DND-41 (cell line): ENCODE measurements at regions not wholly inside any gene's neighbourhood (a gene's known extent, or its start where the extent isn't known, plus 50 kb on each side); places are given as distances from the start of the nearest gene placed in this dataset.

Source experiments
- ATAC-seq: fragments of 200-7000 bp; cut with Tn5 transposase; 3 replicates; pipeline ENCODE4 v1.9.1; 2021; ENCODE audit warnings: low read depth; ENCODE audit not compliant: insufficient read depth
- DNase-seq: peaks from one replicate; pipeline ENCODE4 v3.0.0-alpha.2; 2020
- H2AFZ ChIP-seq: 2 replicates; pipeline ENCODE4 v1.6.0; 2012; ENCODE audit warnings: low read depth, low read length
- H3K27ac ChIP-seq: 2 replicates; pipeline ENCODE4 v1.5.1; 2012; ENCODE audit warnings: low read length, inconsistent platforms
- H3K27me3 ChIP-seq: fragments of 200-600 bp; sonication (generic); 2 replicates; pipeline ENCODE4 v1.6.0; 2012; ENCODE audit warnings: low read length, mild to moderate bottlenecking, inconsistent platforms; ENCODE audit not compliant: insufficient read depth, poor library complexity
- H3K36me3 ChIP-seq: 2 replicates; pipeline ENCODE4 v1.5.1; 2012; ENCODE audit warnings: low read length, inconsistent platforms; ENCODE audit not compliant: insufficient read depth
- H3K4me1 ChIP-seq: 2 replicates; pipeline ENCODE4 v1.5.1; 2012; ENCODE audit warnings: mild to moderate bottlenecking, low read length; ENCODE audit not compliant: insufficient read depth
- H3K4me2 ChIP-seq: 2 replicates; pipeline ENCODE4 v1.6.0; 2012; ENCODE audit warnings: mild to moderate bottlenecking, moderate library complexity, low read length, inconsistent platforms; ENCODE audit not compliant: insufficient read depth
- H3K4me3 ChIP-seq, 2 experiments: fragments of 200-600 bp in 1 of 2; shearing (Covaris generic) in 1 of 2; 2 replicates each; pipeline ENCODE4 v1.5.1; 2012 to 2016; ENCODE audit warnings: inconsistent platforms in 2 of 2, low read length in 2 of 2, mild to moderate bottlenecking in 2 of 2, low read depth in 1 of 2, moderate library complexity in 1 of 2
- H3K79me2 ChIP-seq: 2 replicates; pipeline ENCODE4 v1.6.0; 2012; ENCODE audit warnings: low read length, inconsistent platforms; ENCODE audit not compliant: insufficient read depth
- H3K9ac ChIP-seq: 2 replicates; pipeline ENCODE4 v1.6.0; 2012; ENCODE audit warnings: low read depth, mild to moderate bottlenecking, inconsistent platforms, low read length, moderate library complexity
- H3K9me3 ChIP-seq: 2 replicates; pipeline ENCODE4 v1.5.1; 2012; ENCODE audit warnings: low read length, moderate library complexity, mild to moderate bottlenecking, inconsistent platforms; ENCODE audit not compliant: insufficient read depth, severe bottlenecking
- H4K20me1 ChIP-seq: 2 replicates; pipeline ENCODE4 v1.6.0; 2012; ENCODE audit warnings: low read length; ENCODE audit not compliant: insufficient read depth
- CTCF ChIP-seq: IDR thresholded peaks from 2 replicates; pipeline ENCODE4 v1.5.1; 2012; ENCODE audit warnings: borderline replicate concordance, low read length, moderate library complexity, mild to moderate bottlenecking; ENCODE audit not compliant: poor library complexity, severe bottlenecking; ENCODE audit errors: extremely low read depth
- EZH2 ChIP-seq: IDR thresholded peaks from 3 replicates; pipeline ENCODE4 v1.6.1; 2012; ENCODE audit warnings: borderline replicate concordance, low read depth, mild to moderate bottlenecking, moderate library complexity, low read length, inconsistent platforms; ENCODE audit not compliant: severe bottlenecking

- no peaks in the 10 kb centered on the region for H3K36me3 ChIP-seq
- H3K9ac ChIP-seq: no peak overlapping the region
- ATAC-seq (no peak), DNase-seq (no peak)
- H3K27ac ChIP-seq: no peak overlapping the region
- H3K79me2 ChIP-seq: no peaks in the 10 kb centered on the region
- H3K4me2 ChIP-seq: no peak overlapping the region
- no peak overlapping the region for H2AFZ ChIP-seq
- no peaks in the 10 kb centered on the region for H3K9me3 ChIP-seq
- no peaks in the 10 kb centered on the region for H3K27me3 ChIP-seq
- H3K4me3 ChIP-seq: no peak overlapping the region
- H4K20me1 ChIP-seq: no peaks in the 10 kb centered on the region
- no peak for TF ChIP-seq CTCF
- no peak for TF ChIP-seq EZH2
- peaks cover 4% of the 10 kb centered on the region for H3K4me1 ChIP-seq
Measured at GRCh38 chr5:143618141-143618540, 193.8 kb upstream of the HMHB1 start.

- H4K20me1 ChIP-seq: no peaks in the 10 kb centered on the region
- H3K4me3 ChIP-seq: no peak overlapping the region
- no peak overlapping the region for H2AFZ ChIP-seq
- no peak overlapping the region for H3K4me2 ChIP-seq
- H3K4me1 ChIP-seq: peaks cover 4% of the 10 kb centered on the region
- TF ChIP-seq EZH2 (no peak), CTCF (no peak)
- ATAC-seq (no peak), DNase-seq (no peak)
- no peaks in the 10 kb centered on the region for H3K79me2 ChIP-seq
- H3K27ac ChIP-seq: no peak overlapping the region
- H3K36me3 ChIP-seq: no peaks in the 10 kb centered on the region
- H3K27me3 ChIP-seq: no peaks in the 10 kb centered on the region
- no peak overlapping the region for H3K9ac ChIP-seq
- no peaks in the 10 kb centered on the region for H3K9me3 ChIP-seq
Measured at GRCh38 chr5:143614831-143615230, 197.1 kb upstream of the HMHB1 start.

GRCh38 chr5:143613329-143613728, 198.6 kb upstream of the HMHB1 start:
- no peak overlapping the region for H3K4me3 ChIP-seq
- no peak overlapping the region for H3K4me2 ChIP-seq
- no peaks in the 10 kb centered on the region for H3K79me2 ChIP-seq
- DNase-seq: no peak
- H3K27ac ChIP-seq: no peak overlapping the region
- H3K9ac ChIP-seq: no peak overlapping the region
- no peak for ATAC-seq
- no peaks in the 10 kb centered on the region for H3K36me3 ChIP-seq
- peaks cover 3% of the 10 kb centered on the region for H3K9me3 ChIP-seq
- no peaks in the 10 kb centered on the region for H4K20me1 ChIP-seq
- no peak for TF ChIP-seq EZH2
- no peak for TF ChIP-seq CTCF
- H3K27me3 ChIP-seq: no peaks in the 10 kb centered on the region
- no peaks in the 10 kb centered on the region for H3K4me1 ChIP-seq
- no peak overlapping the region for H2AFZ ChIP-seq

GRCh38 chr5:143610946-143611345, 201.0 kb upstream of the HMHB1 start:
- DNase-seq (no peak), ATAC-seq (no peak)
- no peak for TF ChIP-seq EZH2
- no peak for TF ChIP-seq CTCF
- H3K27me3 ChIP-seq: no peaks in the 10 kb centered on the region
- no peak overlapping the region for H2AFZ ChIP-seq
- H3K4me3 ChIP-seq: no peak overlapping the region
- no peaks in the 10 kb centered on the region for H3K79me2 ChIP-seq
- H4K20me1 ChIP-seq: no peaks in the 10 kb centered on the region
- peaks cover 6% of the 10 kb centered on the region for H3K9me3 ChIP-seq
- no peak overlapping the region for H3K4me2 ChIP-seq
- peaks cover 16% of the 10 kb centered on the region for H3K4me1 ChIP-seq
- H3K36me3 ChIP-seq: no peaks in the 10 kb centered on the region
- no peak overlapping the region for H3K27ac ChIP-seq
- no peak overlapping the region for H3K9ac ChIP-seq
